ENCODE measurements at regions not wholly inside any gene's neighbourhood (a gene's known extent, or its start where the extent isn't known, plus 50 kb on each side); places are given as distances from the start of the nearest gene placed in this dataset.

- Histone ChIP-seq H3K4me1 (ENCODE audit: insufficient read depth, low read length, poor library complexity, severe bottlenecking) (no peaks in the 10 kb centered on the region), H3K27me3 (replicated peaks; ENCODE audit: insufficient read depth, low read depth, low read length, poor library complexity) (no peaks in the 10 kb centered on the region), H3K36me3 (ENCODE audit: insufficient read depth, low read length, poor library complexity, severe bottlenecking) (no peaks in the 10 kb centered on the region), H3K27ac (ENCODE audit: low read depth, low read length, poor library complexity, severe bottlenecking) (no peak overlapping the region), H3K9me3 (ENCODE audit: low read depth, low read length, poor library complexity, severe bottlenecking) (no peaks in the 10 kb centered on the region), H3K4me3 (ENCODE audit: low read depth, low read length, poor library complexity, severe bottlenecking) (no peak overlapping the region)
- TF ChIP-seq EZH2 (IDR thresholded peaks at IDR 0.05; ENCODE audit: borderline replicate concordance, low read depth, low read length, poor library complexity, severe bottlenecking) (no peak), CTCF (conservative IDR thresholded peaks at IDR 0.05; ENCODE audit: low read depth, low read length) (no peak)
- no TSS peak for BruUV-seq (replicated peaks)
- DNase-seq (ENCODE audit: low spot score) = no peak
- CTCF ChIA-PET = no interaction called here
- POLR2A ChIA-PET (ENCODE audit: low non-redundant PET) = no interaction called here
- intact Hi-C loops (cut with micrococcal nuclease; ENCODE audit: unreplicated experiment) = no loop called here
Observed at GRCh38 chr5:73370095-73370494, 78.5 kb downstream of the FOXD1 start.

- no TSS peak for BruUV-seq (replicated peaks)
- TF ChIP-seq EZH2 (IDR thresholded peaks at IDR 0.05; ENCODE audit: borderline replicate concordance, low read depth, low read length, poor library complexity, severe bottlenecking) (no peak), CTCF (conservative IDR thresholded peaks at IDR 0.05; ENCODE audit: low read depth, low read length) (no peak)
- DNase-seq (ENCODE audit: low spot score) = no peak
- no peak overlapping the region for H3K27ac ChIP-seq (ENCODE audit: low read depth, low read length, poor library complexity, severe bottlenecking)
- CTCF ChIA-PET = no interaction called here
- no peaks in the 10 kb centered on the region for H3K27me3 ChIP-seq (replicated peaks; ENCODE audit: insufficient read depth, low read depth, low read length, poor library complexity)
- intact Hi-C loops (cut with micrococcal nuclease; ENCODE audit: unreplicated experiment) = no loop called here
- no peaks in the 10 kb centered on the region for H3K36me3 ChIP-seq (ENCODE audit: insufficient read depth, low read length, poor library complexity, severe bottlenecking)
- no peak overlapping the region for H3K4me3 ChIP-seq (ENCODE audit: low read depth, low read length, poor library complexity, severe bottlenecking)
- H3K9me3 ChIP-seq (ENCODE audit: low read depth, low read length, poor library complexity, severe bottlenecking) = no peaks in the 10 kb centered on the region
- POLR2A ChIA-PET (ENCODE audit: low non-redundant PET) = no interaction called here
- H3K4me1 ChIP-seq (ENCODE audit: insufficient read depth, low read length, poor library complexity, severe bottlenecking) = no peaks in the 10 kb centered on the region
Observed at GRCh38 chr5:73369278-73369677, 79.3 kb downstream of the FOXD1 start.

GRCh38 chr5:73367650-73368049 is 80.9 kb downstream of the FOXD1 start:
- H3K36me3 ChIP-seq (ENCODE audit: insufficient read depth, low read length, poor library complexity, severe bottlenecking) = no peaks in the 10 kb centered on the region
- DNase-seq (ENCODE audit: low spot score) = no peak
- intact Hi-C loops (cut with micrococcal nuclease; ENCODE audit: unreplicated experiment) = no loop called here
- TF ChIP-seq EZH2 (IDR thresholded peaks at IDR 0.05; ENCODE audit: borderline replicate concordance, low read depth, low read length, poor library complexity, severe bottlenecking) = no peak
- no peak for TF ChIP-seq CTCF (conservative IDR thresholded peaks at IDR 0.05; ENCODE audit: low read depth, low read length)
- POLR2A ChIA-PET (ENCODE audit: low non-redundant PET) = no interaction called here
- no TSS peak for BruUV-seq (replicated peaks)
- no peaks in the 10 kb centered on the region for H3K4me1 ChIP-seq (ENCODE audit: insufficient read depth, low read length, poor library complexity, severe bottlenecking)
- no peaks in the 10 kb centered on the region for H3K27me3 ChIP-seq (replicated peaks; ENCODE audit: insufficient read depth, low read depth, low read length, poor library complexity)
- no peak overlapping the region for H3K4me3 ChIP-seq (ENCODE audit: low read depth, low read length, poor library complexity, severe bottlenecking)
- no peaks in the 10 kb centered on the region for H3K9me3 ChIP-seq (ENCODE audit: low read depth, low read length, poor library complexity, severe bottlenecking)
- no peak overlapping the region for H3K27ac ChIP-seq (ENCODE audit: low read depth, low read length, poor library complexity, severe bottlenecking)
- CTCF ChIA-PET = no interaction called here

All from A673 (cell line).